ENCODE measurements at regions not wholly inside any gene's neighbourhood (a gene's known extent, or its start where the extent isn't known, plus 50 kb on each side); places are given as distances from the start of the nearest gene placed in this dataset.

GRCh38 chr3:124609402-124609801, 120.8 kb upstream of the UMPS start:
- no peak for DNase-seq (ENCODE audit: low read depth in 1 of 2, low spot score in 2 of 2)
- FAIRE-seq = no peak
- H3K27me3 ChIP-seq (replicated peaks in 1 of 4; ENCODE audit: control insufficient read depth in 3 of 4, extremely low read depth in 1 of 4, insufficient read depth in 3 of 4, low read length in 3 of 4) = no peaks in the 10 kb centered on the region
- no peak overlapping the region for H2AFZ ChIP-seq (ENCODE audit: low read length)
- no peak overlapping the region for H2BK120ac ChIP-seq (replicated peaks; ENCODE audit: low read depth, low read length)
- H2BK15ac ChIP-seq (ENCODE audit: low read length) = no peak overlapping the region
- H3K4me2 ChIP-seq (ENCODE audit: insufficient read depth in 1 of 2, low read depth in 2 of 2, low read length in 2 of 2) = no peak overlapping the region
- TF ChIP-seq YY1 (IDR thresholded peaks at IDR 0.05; ENCODE audit: low read depth, low read length) = no peak
- TF ChIP-seq TAF1 (IDR thresholded peaks at IDR 0.05; ENCODE audit: low read depth, low read length) = no peak
- H2AK5ac ChIP-seq (ENCODE audit: low read depth, low read length) = no peak overlapping the region
- H3K14ac ChIP-seq (ENCODE audit: insufficient read length) = no peak overlapping the region
- H3K36me3 ChIP-seq (ENCODE audit: control insufficient read depth in 2 of 4, insufficient read depth in 4 of 4, low read length in 3 of 4) = no peaks in the 10 kb centered on the region
- H4K8ac ChIP-seq (ENCODE audit: extremely low read depth, insufficient read depth, low read length) = no peak overlapping the region
- H2BK12ac ChIP-seq (ENCODE audit: low read depth, low read length) = no peak overlapping the region
- no peak overlapping the region for H2BK20ac ChIP-seq (ENCODE audit: low read length)
- H3K9ac ChIP-seq (replicated peaks in 1 of 4; ENCODE audit: extremely low read depth in 1 of 4, low read depth in 3 of 4, low read length in 3 of 4) = no peak overlapping the region
- no peak overlapping the region for H4K91ac ChIP-seq (replicated peaks; ENCODE audit: insufficient read length, low read length)
- H4K20me1 ChIP-seq (replicated peaks in 1 of 2; ENCODE audit: control insufficient read depth in 1 of 2, insufficient read depth in 2 of 2, low read length in 2 of 2) = no peaks in the 10 kb centered on the region
- H3K4me1 ChIP-seq (replicated peaks in 1 of 4; ENCODE audit: control insufficient read depth in 3 of 4, insufficient read depth in 4 of 4, low read length in 3 of 4) = peaks cover 0 to 4% (median 0%) of the 10 kb centered on the region in 4 experiments; a peak in 1 of 7 replicates
- CTCF ChIA-PET (ENCODE audit: partially characterized antibody) = interaction anchor here (1.3 kb wide), 1 partner anchor 79 kb away, joined by 4 read pairs; no protein-coding TSS in a partner anchor
- H3K79me2 ChIP-seq (ENCODE audit: control insufficient read depth in 1 of 2, insufficient read depth in 2 of 2, low read length in 2 of 2) = no peaks in the 10 kb centered on the region
- no peaks in the 10 kb centered on the region for H3K9me3 ChIP-seq (ENCODE audit: insufficient read depth in 2 of 2, low read depth in 1 of 2, low read length in 1 of 2)
- H4K5ac ChIP-seq (ENCODE audit: insufficient read length, low read depth, low read length) = no peak overlapping the region
- H3K4me3 ChIP-seq (ENCODE audit: extremely low read depth in 1 of 4, insufficient read depth in 2 of 4, low read depth in 3 of 4, low read length in 4 of 4) = no peak overlapping the region
- no peak overlapping the region for H3K4ac ChIP-seq (replicated peaks; ENCODE audit: insufficient read length, low read depth, low read length)
- no peak overlapping the region for H3K56ac ChIP-seq (replicated peaks; ENCODE audit: insufficient read length, low read depth, low read length)
- POLR2A ChIA-PET (ENCODE audit: partially characterized antibody) = interaction anchor here (1.2 kb wide), 1 partner anchor 45 kb away, joined by 4 read pairs; no protein-coding TSS in a partner anchor
- no peak overlapping the region for H3K23ac ChIP-seq (ENCODE audit: insufficient read length)
- H2BK5ac ChIP-seq (ENCODE audit: low read depth, low read length) = no peak overlapping the region
- H3K23me2 ChIP-seq (ENCODE audit: low read depth, low read length) = no peaks in the 10 kb centered on the region; the same call in 1 of the 2 replicates
- H3K79me1 ChIP-seq (ENCODE audit: low read depth, low read length) = no peaks in the 10 kb centered on the region
- WGBS, 2 experiments (ENCODE audit: extremely low coverage in 1 of 2, insufficient coverage in 1 of 2, insufficient read length in 1 of 2, insufficient replicate concordance in 2 of 2, low coverage in 1 of 2, low lambda C conversion rate in 2 of 2, missing lambda C conversion rate in 1 of 2) = 82% methylated on average over 3 of the region's 3 CpGs; no CpG with 5 or more reads in 1 of the 2 experiments
- no peak overlapping the region for H3K18ac ChIP-seq (ENCODE audit: extremely low read depth, low read length)
- no peak overlapping the region for H3K27ac ChIP-seq (ENCODE audit: low read depth, low read length)
